ENCODE measurements at regions not wholly inside any gene's neighbourhood (a gene's known extent, or its start where the extent isn't known, plus 50 kb on each side); places are given as distances from the start of the nearest gene placed in this dataset.

DNA sequence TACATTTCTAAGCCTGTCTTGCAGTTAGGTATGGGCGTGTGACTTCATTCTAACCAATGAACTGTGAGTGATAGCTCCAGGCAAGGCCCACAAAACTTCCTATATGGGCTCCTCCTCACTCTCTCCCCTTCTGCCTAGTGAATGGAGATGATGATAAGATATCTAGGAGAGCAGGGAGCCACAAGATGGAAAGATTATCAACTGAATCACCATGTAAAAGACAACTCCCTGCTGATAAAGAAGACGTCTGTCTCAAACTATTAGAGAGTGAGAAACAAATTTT, 237.1 kb downstream of the GPD2 start:
- H2AFZ ChIP-seq (ENCODE audit: low read depth, low read length): no peak overlapping the region
- no peak overlapping the region for H3K27ac Mint-ChIP-seq (ENCODE audit: unreplicated experiment)
- H3K4me2 ChIP-seq (ENCODE audit: low read length): no peak overlapping the region
- no peak for FAIRE-seq
- no peaks in the 10 kb centered on the region for H3K27me3 Mint-ChIP-seq (ENCODE audit: low read depth, unreplicated experiment)
- H3K4me1 ChIP-seq (ENCODE audit: insufficient read depth, low read length): no peaks in the 10 kb centered on the region
- no peaks in the 10 kb centered on the region for H3K36me3 ChIP-seq (ENCODE audit: insufficient read depth, low read length)
- no peak overlapping the region for H3K4me3 ChIP-seq (ENCODE audit: insufficient read depth, low read depth, low read length)
- no peak for TF ChIP-seq EZH2 (IDR thresholded peaks at IDR 0.05; ENCODE audit: insufficient read depth, low read length)
- TF ChIP-seq, protein P1, sequence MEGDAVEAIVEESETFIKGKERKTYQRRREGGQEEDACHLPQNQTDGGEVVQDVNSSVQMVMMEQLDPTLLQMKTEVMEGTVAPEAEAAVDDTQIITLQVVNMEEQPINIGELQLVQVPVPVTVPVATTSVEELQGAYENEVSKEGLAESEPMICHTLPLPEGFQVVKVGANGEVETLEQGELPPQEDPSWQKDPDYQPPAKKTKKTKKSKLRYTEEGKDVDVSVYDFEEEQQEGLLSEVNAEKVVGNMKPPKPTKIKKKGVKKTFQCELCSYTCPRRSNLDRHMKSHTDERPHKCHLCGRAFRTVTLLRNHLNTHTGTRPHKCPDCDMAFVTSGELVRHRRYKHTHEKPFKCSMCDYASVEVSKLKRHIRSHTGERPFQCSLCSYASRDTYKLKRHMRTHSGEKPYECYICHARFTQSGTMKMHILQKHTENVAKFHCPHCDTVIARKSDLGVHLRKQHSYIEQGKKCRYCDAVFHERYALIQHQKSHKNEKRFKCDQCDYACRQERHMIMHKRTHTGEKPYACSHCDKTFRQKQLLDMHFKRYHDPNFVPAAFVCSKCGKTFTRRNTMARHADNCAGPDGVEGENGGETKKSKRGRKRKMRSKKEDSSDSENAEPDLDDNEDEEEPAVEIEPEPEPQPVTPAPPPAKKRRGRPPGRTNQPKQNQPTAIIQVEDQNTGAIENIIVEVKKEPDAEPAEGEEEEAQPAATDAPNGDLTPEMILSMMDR (IDR thresholded peaks at IDR 0.05; ENCODE audit: insufficient read depth, low read depth, low read length): no peak
- H3K4me3 Mint-ChIP-seq (ENCODE audit: unreplicated experiment): no peak overlapping the region
- no peak overlapping the region for H3K27ac ChIP-seq (ENCODE audit: low read depth, low read length)
- DNase-seq (ENCODE audit: low read depth): no peak
- no peaks in the 10 kb centered on the region for H3K27me3 ChIP-seq (ENCODE audit: insufficient read depth, low read length)
- no peaks in the 10 kb centered on the region for H3K9me3 ChIP-seq (ENCODE audit: insufficient read depth, low read depth, low read length)
- no peak overlapping the region for H3K9ac ChIP-seq (ENCODE audit: low read length)
- H3K36me3 Mint-ChIP-seq (ENCODE audit: low read depth, unreplicated experiment): no peaks in the 10 kb centered on the region
- no peaks in the 10 kb centered on the region for H3K79me2 ChIP-seq (ENCODE audit: insufficient read depth, low read length)
- peaks cover 4% of the 10 kb centered on the region for H3K9me3 Mint-ChIP-seq (ENCODE audit: unreplicated experiment)
- no peaks in the 10 kb centered on the region for H3K4me1 Mint-ChIP-seq (ENCODE audit: low read depth, unreplicated experiment)
- H4K20me1 ChIP-seq (ENCODE audit: insufficient read depth, low read length): no peaks in the 10 kb centered on the region

- FAIRE-seq: no peak
- H3K4me3 Mint-ChIP-seq (ENCODE audit: unreplicated experiment): no peak overlapping the region
- H3K27ac Mint-ChIP-seq (ENCODE audit: unreplicated experiment): no peak overlapping the region
These were observed 237.8 kb downstream of the GPD2 start for GRCh38 chr2:156673981-156674380.

DNA sequence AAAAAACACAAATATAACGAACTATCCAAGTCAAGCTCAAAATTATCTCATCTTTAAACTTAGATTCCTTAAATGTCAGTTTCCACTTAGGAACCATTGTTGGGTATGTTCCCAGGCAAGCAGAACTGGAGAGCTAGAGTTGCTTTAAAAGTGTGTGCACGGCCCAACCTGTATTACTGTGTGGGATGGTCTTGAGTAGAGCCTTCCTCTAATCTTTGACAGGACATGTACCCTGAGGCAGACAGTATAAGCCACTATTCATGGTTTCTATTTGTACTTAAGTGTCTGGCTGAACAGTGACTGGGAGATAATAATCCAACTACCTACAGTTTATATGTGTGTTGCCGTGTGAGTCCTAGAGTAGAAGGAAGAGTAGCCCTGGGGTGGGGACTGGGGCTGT, 239.7 kb downstream of the GPD2 start:
- Histone ChIP-seq H3K4me2 (ENCODE audit: low read length) (no peak overlapping the region), H4K20me1 (ENCODE audit: insufficient read depth, low read length) (no peaks in the 10 kb centered on the region), H3K79me2 (ENCODE audit: insufficient read depth, low read length) (no peaks in the 10 kb centered on the region), H3K9me3 (ENCODE audit: insufficient read depth, low read depth, low read length) (no peaks in the 10 kb centered on the region), H3K9ac (ENCODE audit: low read length) (no peak overlapping the region), H3K4me3 (ENCODE audit: insufficient read depth, low read depth, low read length) (no peak overlapping the region), H3K27me3 (ENCODE audit: insufficient read depth, low read length) (no peaks in the 10 kb centered on the region), H2AFZ (ENCODE audit: low read depth, low read length) (no peak overlapping the region), H3K27ac (ENCODE audit: low read depth, low read length) (no peak overlapping the region), H3K36me3 (ENCODE audit: insufficient read depth, low read length) (no peaks in the 10 kb centered on the region), H3K4me1 (ENCODE audit: insufficient read depth, low read length) (no peaks in the 10 kb centered on the region)
- Mint-ChIP-seq H3K27ac (ENCODE audit: unreplicated experiment) (no peak overlapping the region), H3K36me3 (ENCODE audit: low read depth, unreplicated experiment) (no peaks in the 10 kb centered on the region), H3K4me3 (ENCODE audit: unreplicated experiment) (no peak overlapping the region), H3K9me3 (ENCODE audit: unreplicated experiment) (no peaks in the 10 kb centered on the region), H3K27me3 (ENCODE audit: low read depth, unreplicated experiment) (no peaks in the 10 kb centered on the region), H3K4me1 (ENCODE audit: low read depth, unreplicated experiment) (no peaks in the 10 kb centered on the region)
- no peak for TF ChIP-seq EZH2 (IDR thresholded peaks at IDR 0.05; ENCODE audit: insufficient read depth, low read length)
- TF ChIP-seq, protein P1 (IDR thresholded peaks at IDR 0.05; ENCODE audit: insufficient read depth, low read depth, low read length): no peak
- no peak for FAIRE-seq
- no peak for DNase-seq (ENCODE audit: low read depth)

More at GRCh38 chr2:156673981-156674380, 237.8 kb downstream of the GPD2 start:
- Mint-ChIP-seq H3K9me3 (ENCODE audit: unreplicated experiment) (no peaks in the 10 kb centered on the region), H3K27me3 (ENCODE audit: low read depth, unreplicated experiment) (no peaks in the 10 kb centered on the region), H3K36me3 (ENCODE audit: low read depth, unreplicated experiment) (no peaks in the 10 kb centered on the region), H3K4me1 (ENCODE audit: low read depth, unreplicated experiment) (no peaks in the 10 kb centered on the region)
- no peak for TF ChIP-seq EZH2 (IDR thresholded peaks at IDR 0.05; ENCODE audit: insufficient read depth, low read length)
- TF ChIP-seq, protein P1 (IDR thresholded peaks at IDR 0.05; ENCODE audit: insufficient read depth, low read depth, low read length): no peak
- no peaks in the 10 kb centered on the region for H3K9me3 ChIP-seq (ENCODE audit: insufficient read depth, low read depth, low read length)
- no peaks in the 10 kb centered on the region for H3K36me3 ChIP-seq (ENCODE audit: insufficient read depth, low read length)
- no peak overlapping the region for H3K4me2 ChIP-seq (ENCODE audit: low read length)
- H4K20me1 ChIP-seq (ENCODE audit: insufficient read depth, low read length): no peaks in the 10 kb centered on the region
- no peaks in the 10 kb centered on the region for H3K27me3 ChIP-seq (ENCODE audit: insufficient read depth, low read length)
- no peak overlapping the region for H3K9ac ChIP-seq (ENCODE audit: low read length)
- no peak overlapping the region for H3K4me3 ChIP-seq (ENCODE audit: insufficient read depth, low read depth, low read length)
- H2AFZ ChIP-seq (ENCODE audit: low read depth, low read length): no peak overlapping the region
- H3K4me1 ChIP-seq (ENCODE audit: insufficient read depth, low read length): no peaks in the 10 kb centered on the region
- DNase-seq (ENCODE audit: low read depth): no peak
- H3K27ac ChIP-seq (ENCODE audit: low read depth, low read length): no peak overlapping the region
- H3K79me2 ChIP-seq (ENCODE audit: insufficient read depth, low read length): no peaks in the 10 kb centered on the region

Data from astrocyte (in vitro differentiated cells and primary cell).